Mesothelial cell of epicardium (in vitro differentiated cells): ENCODE measurements at regions not wholly inside any gene's neighbourhood (a gene's known extent, or its start where the extent isn't known, plus 50 kb on each side); places are given as distances from the start of the nearest gene placed in this dataset.
A peak's percentile ranks its signal among the peaks of the same experiment; 100 is the strongest.

ENCODE experiments used
- DNase-seq, 2 experiments: peaks; one replicate each; pipeline ENCODE4 v3.0.0; 2021; ENCODE audit warnings: low spot score in 2 of 2; ENCODE audit not compliant: unreplicated experiment in 2 of 2
- H3K27ac Mint-ChIP-seq: 2 replicates; pipeline ENCODE4 v1.8.0; 2021; ENCODE audit warnings: mixed read lengths
- H3K27me3 Mint-ChIP-seq: 2 replicates; pipeline ENCODE4 v1.8.0; 2021; ENCODE audit warnings: low read depth, mixed read lengths
- H3K36me3 Mint-ChIP-seq: 2 replicates; pipeline ENCODE4 v1.8.0; 2021; ENCODE audit warnings: mixed read lengths
- H3K4me1 Mint-ChIP-seq: 2 replicates; pipeline ENCODE4 v1.8.0; 2021; ENCODE audit warnings: mixed read lengths
- H3K4me3 Mint-ChIP-seq: 2 replicates; pipeline ENCODE4 v1.8.0; 2021; ENCODE audit warnings: mild to moderate bottlenecking, moderate library complexity, mixed read lengths
- H3K9me3 Mint-ChIP-seq: 2 replicates; pipeline ENCODE4 v1.8.0; 2021; ENCODE audit warnings: mixed read lengths
- TF ChIP-seq, protein P1 (sequence below): fragments of 200-600 bp; sonication (generic); IDR thresholded peaks from one replicate; pipeline ENCODE4 v1.5.0; 2021; ENCODE audit warnings: antibody characterized with exemption; ENCODE audit not compliant: unreplicated experiment

DNA sequence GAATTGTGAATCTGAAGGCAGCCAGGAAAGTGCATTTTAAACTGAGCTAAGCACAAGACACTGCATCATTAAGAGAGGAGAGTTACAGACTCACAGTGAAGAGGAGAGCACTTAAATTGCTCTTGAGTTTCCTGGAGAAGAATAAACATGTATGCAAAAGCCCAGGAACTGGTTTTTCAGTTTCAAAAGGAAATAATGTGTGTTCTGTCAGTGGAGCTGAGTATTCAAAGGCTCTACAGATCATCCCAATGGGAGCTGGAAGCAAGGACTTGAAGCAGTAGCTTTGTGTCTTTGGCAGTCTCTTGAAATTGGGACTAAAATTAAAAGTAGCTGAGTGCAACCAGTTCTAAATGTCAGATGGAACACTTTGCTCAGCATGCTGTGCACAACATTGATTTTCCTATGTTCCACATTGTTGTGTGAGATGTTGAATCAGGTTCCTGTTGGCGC, 147.5 kb upstream of the ANK2 start:
- H3K4me3 Mint-ChIP-seq, result no peak overlapping the region
- no peak for DNase-seq
- no peak overlapping the region for H3K27ac Mint-ChIP-seq

DNA sequence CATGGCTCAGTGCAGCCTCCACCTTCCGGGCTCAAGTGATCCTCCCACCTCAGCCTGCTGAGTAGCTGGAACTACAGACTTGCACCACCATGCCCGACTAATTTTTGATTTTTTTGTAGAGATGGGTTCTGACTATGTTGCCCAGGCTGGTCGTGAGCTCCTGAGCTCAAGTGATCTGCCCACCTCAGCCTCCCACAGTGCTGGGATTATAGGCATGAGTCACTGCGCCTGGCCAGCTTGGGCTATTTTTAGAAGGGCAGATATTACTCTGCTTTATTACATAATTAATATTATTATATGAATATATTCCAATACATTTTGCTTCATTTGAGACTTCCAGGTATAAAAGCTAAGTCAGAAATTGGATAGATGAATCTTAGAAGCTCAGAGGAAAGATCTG, 143.7 kb upstream of the ANK2 start:
- Mint-ChIP-seq H3K36me3 (no peaks in the 10 kb centered on the region), H3K27ac (no peak overlapping the region), H3K4me1 (peaks cover 7% of the 10 kb centered on the region), H3K9me3 (no peaks in the 10 kb centered on the region), H3K27me3 (no peaks in the 10 kb centered on the region), H3K4me3 (no peak overlapping the region)
- TF ChIP-seq, protein P1, sequence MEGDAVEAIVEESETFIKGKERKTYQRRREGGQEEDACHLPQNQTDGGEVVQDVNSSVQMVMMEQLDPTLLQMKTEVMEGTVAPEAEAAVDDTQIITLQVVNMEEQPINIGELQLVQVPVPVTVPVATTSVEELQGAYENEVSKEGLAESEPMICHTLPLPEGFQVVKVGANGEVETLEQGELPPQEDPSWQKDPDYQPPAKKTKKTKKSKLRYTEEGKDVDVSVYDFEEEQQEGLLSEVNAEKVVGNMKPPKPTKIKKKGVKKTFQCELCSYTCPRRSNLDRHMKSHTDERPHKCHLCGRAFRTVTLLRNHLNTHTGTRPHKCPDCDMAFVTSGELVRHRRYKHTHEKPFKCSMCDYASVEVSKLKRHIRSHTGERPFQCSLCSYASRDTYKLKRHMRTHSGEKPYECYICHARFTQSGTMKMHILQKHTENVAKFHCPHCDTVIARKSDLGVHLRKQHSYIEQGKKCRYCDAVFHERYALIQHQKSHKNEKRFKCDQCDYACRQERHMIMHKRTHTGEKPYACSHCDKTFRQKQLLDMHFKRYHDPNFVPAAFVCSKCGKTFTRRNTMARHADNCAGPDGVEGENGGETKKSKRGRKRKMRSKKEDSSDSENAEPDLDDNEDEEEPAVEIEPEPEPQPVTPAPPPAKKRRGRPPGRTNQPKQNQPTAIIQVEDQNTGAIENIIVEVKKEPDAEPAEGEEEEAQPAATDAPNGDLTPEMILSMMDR, result no peak
- no peak for DNase-seq

More for the DNA sequence above, 147.5 kb upstream of the ANK2 start:
- no peaks in the 10 kb centered on the region for H3K36me3 Mint-ChIP-seq
- TF ChIP-seq, protein P1, result no peak
- H3K9me3 Mint-ChIP-seq, result no peaks in the 10 kb centered on the region
- peaks cover 7% of the 10 kb centered on the region for H3K4me1 Mint-ChIP-seq
- H3K27me3 Mint-ChIP-seq, result no peaks in the 10 kb centered on the region

DNA sequence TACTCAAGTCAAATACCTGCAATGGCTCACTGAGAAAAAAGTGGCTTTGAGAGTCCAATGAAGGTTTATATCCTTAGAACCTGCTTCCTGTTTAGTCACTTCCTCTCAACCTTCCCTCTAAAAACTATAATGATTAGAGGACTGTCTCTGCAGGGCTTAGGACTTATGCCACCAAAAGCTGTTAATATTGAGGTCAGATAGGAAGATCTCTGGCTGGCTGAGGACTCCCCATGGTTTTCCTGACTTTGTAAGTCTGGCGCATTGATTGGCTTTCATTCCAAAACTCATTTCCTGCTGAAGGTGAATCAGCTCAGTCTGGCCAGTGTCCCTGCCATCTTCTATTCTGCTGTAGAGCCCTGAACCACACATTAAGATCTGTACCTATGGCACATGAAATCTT, 140.9 kb upstream of the ANK2 start:
- no peak for DNase-seq
- H3K4me1 Mint-ChIP-seq, result peaks cover 7% of the 10 kb centered on the region
- no peaks in the 10 kb centered on the region for H3K27me3 Mint-ChIP-seq
- H3K36me3 Mint-ChIP-seq, result no peaks in the 10 kb centered on the region
- no peak overlapping the region for H3K27ac Mint-ChIP-seq
- no peaks in the 10 kb centered on the region for H3K9me3 Mint-ChIP-seq
- no peak overlapping the region for H3K4me3 Mint-ChIP-seq
- TF ChIP-seq, protein P1, result no peak

DNA sequence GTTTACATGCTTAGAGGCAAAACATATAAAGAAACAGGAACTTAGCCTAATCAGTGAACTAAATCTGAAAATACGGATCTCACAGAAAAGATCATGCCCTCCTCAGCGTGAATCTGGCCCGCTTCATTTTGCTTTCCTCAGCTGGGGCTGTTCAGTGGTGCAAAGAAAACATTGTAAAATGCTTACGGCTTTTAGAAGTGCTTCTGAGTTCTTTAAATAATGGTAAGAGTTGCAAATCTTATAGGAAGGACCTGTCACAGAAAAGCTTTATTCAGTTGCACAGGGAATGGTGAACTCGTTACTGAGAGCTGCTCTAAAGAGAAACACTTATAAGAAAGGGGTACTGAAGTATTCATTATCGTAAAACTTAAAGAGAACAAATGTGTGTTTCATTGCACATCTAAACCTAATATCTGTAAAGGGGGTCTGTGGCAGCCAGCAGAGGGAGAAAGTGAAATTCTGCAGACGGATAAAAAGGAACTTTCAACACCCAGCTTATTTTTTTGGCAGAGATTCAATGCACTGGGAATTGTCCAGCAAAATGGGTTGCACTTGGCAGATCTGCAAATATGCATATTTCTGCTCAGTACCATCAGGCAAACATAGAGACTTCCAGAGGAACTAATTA, 139.2 kb upstream of the ANK2 start:
- peaks cover 7% of the 10 kb centered on the region for H3K4me1 Mint-ChIP-seq
- no peaks in the 10 kb centered on the region for H3K36me3 Mint-ChIP-seq
- peak overlapping the region; percentile 15 for H3K27ac Mint-ChIP-seq
- H3K9me3 Mint-ChIP-seq, result no peaks in the 10 kb centered on the region
- TF ChIP-seq, protein P1, result no peak
- peak overlapping the region; percentile 12 for H3K4me3 Mint-ChIP-seq
- no peak for DNase-seq
- no peaks in the 10 kb centered on the region for H3K27me3 Mint-ChIP-seq

DNA sequence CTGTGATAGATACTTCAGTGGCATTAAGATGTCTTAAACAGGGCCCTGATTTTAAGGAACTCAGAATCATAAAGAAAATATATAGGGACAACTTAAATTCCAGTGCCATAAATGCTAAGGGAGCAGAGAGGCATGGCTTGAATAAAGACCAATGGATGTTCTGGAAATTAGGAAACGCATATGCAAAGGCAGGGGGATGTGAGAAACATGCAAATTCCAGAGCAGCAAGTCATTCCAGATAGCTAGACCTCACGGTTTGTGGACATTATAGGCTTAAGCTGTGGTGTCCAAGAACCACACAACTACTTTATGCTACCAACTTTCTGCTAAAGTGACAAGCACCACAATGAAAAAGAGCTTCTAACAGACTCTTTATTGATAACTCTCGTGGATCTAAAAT, 132.6 kb upstream of the ANK2 start:
- Mint-ChIP-seq H3K27me3 (no peaks in the 10 kb centered on the region), H3K27ac (no peak overlapping the region), H3K4me1 (no peaks in the 10 kb centered on the region), H3K4me3 (no peak overlapping the region), H3K36me3 (no peaks in the 10 kb centered on the region), H3K9me3 (no peaks in the 10 kb centered on the region)
- no peak for DNase-seq
- TF ChIP-seq, protein P1, result no peak

DNA sequence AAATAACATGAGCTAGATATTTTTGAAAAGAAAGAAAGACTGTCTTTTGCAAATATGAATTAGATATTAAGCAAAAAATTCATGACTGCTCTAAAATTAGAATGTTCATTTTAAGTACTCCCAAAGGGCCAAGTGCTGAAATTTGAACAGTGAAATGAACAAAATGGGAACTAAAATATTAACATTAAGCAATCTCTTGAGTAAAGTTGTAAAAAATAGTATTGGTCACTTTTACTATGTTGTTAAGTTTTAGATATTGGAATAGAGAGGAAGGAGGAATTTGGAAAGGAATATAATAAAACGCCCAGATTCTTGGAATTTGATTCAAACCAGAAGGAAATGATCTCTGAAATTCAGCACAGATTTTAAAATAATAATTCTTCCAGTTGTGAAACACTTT, 125.9 kb upstream of the ANK2 start:
- H3K9me3 Mint-ChIP-seq, result no peaks in the 10 kb centered on the region
- no peaks in the 10 kb centered on the region for H3K36me3 Mint-ChIP-seq
- peaks cover 8% of the 10 kb centered on the region for H3K4me1 Mint-ChIP-seq
- H3K27ac Mint-ChIP-seq, result no peak overlapping the region
- H3K4me3 Mint-ChIP-seq, result no peak overlapping the region
- TF ChIP-seq, protein P1, result no peak
- no peak for DNase-seq
- no peaks in the 10 kb centered on the region for H3K27me3 Mint-ChIP-seq
